ENCODE measurements at regions not wholly inside any gene's neighbourhood (a gene's known extent, or its start where the extent isn't known, plus 50 kb on each side); places are given as distances from the start of the nearest gene placed in this dataset.

DNA sequence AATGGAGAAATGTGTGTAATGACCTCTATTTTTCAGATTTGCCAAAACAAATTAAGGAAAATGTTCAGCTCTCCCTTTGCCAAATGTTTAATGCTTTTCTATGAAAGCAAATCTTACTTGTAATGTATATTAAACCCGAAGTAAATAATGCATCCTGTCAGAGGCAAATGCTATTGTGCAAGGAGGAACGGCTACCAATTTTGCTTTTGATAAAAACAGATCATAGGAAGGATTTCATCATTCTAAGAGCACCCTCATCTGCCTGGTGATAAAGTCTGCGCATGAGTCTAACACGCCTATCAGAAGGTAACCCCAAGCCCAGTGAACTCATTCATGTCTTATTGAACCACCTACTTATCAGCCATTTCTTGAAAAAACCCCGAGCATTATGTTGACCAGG lies 412.4 kb upstream of the MKI67 start:
- TF ChIP-seq, protein P1, sequence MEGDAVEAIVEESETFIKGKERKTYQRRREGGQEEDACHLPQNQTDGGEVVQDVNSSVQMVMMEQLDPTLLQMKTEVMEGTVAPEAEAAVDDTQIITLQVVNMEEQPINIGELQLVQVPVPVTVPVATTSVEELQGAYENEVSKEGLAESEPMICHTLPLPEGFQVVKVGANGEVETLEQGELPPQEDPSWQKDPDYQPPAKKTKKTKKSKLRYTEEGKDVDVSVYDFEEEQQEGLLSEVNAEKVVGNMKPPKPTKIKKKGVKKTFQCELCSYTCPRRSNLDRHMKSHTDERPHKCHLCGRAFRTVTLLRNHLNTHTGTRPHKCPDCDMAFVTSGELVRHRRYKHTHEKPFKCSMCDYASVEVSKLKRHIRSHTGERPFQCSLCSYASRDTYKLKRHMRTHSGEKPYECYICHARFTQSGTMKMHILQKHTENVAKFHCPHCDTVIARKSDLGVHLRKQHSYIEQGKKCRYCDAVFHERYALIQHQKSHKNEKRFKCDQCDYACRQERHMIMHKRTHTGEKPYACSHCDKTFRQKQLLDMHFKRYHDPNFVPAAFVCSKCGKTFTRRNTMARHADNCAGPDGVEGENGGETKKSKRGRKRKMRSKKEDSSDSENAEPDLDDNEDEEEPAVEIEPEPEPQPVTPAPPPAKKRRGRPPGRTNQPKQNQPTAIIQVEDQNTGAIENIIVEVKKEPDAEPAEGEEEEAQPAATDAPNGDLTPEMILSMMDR (conservative IDR thresholded peaks at IDR 0.05 in 1 of 2, IDR thresholded peaks at IDR 0.05 in 1 of 2; ENCODE audit: extremely low read depth in 1 of 2, insufficient read depth in 1 of 2, low read depth in 1 of 2, low read length in 2 of 2), result no peak
- no peak for TF ChIP-seq EZH2 (IDR thresholded peaks at IDR 0.05; ENCODE audit: borderline replicate concordance, low read length)

Measured in mammary epithelial cell (primary cell).